OCI-LY3 (cell line): ENCODE measurements at regions not wholly inside any gene's neighbourhood (a gene's known extent, or its start where the extent isn't known, plus 50 kb on each side); places are given as distances from the start of the nearest gene placed in this dataset.

ENCODE experiments used
- CTCF ChIP-seq: fragments of 200-600, 300-600 bp; sonication (generic); IDR thresholded peaks from 2 replicates; pipeline ENCODE4 v1.5.1; 2014; ENCODE audit warnings: antibody characterized with exemption, low read length, low read depth
- EZH2phosphoT487 ChIP-seq: fragments of 200-600 bp; shearing (Covaris generic); IDR thresholded peaks from 2 replicates; pipeline ENCODE4 v1.6.1; 2018; ENCODE audit warnings: antibody characterized with exemption, mixed run types, low read depth

DNA sequence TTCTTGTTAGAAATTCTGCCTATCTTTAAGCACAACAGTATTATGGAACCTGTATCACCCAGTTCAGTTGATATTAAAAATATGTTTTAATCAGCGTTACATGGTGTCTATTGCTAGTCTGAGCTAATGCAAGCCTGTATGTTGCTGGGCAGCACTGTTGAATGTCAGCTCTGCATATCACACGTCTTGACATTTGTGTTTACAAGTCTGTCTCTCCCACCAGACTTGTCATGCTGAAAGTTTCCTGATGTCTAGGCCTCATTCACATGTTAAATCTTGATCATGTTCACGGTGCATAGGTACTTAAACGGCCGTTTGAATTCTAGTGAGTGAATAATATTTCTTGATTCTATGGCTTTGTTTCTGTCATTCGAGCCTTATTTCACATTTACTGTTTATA, 385.0 kb downstream of the SOCS6 start:
- no peak for TF ChIP-seq EZH2phosphoT487
- TF ChIP-seq CTCF = no peak
